ENCODE measurements at regions not wholly inside any gene's neighbourhood (a gene's known extent, or its start where the extent isn't known, plus 50 kb on each side); places are given as distances from the start of the nearest gene placed in this dataset.

GRCh38 chr1:4161366-4162006 lies 261.4 kb upstream of the C1orf174 start:
- Mint-ChIP-seq H3K36me3 (ENCODE audit: low read depth) (no peaks in the 10 kb centered on the region), H3K27ac (no peak overlapping the region), H3K9me3 (no peaks in the 10 kb centered on the region), H3K4me3 (no peak overlapping the region), H3K4me1 (ENCODE audit: low read depth) (no peaks in the 10 kb centered on the region), H3K27me3 (peaks cover 9% of the 10 kb centered on the region)
- no peak for DNase-seq

DNA sequence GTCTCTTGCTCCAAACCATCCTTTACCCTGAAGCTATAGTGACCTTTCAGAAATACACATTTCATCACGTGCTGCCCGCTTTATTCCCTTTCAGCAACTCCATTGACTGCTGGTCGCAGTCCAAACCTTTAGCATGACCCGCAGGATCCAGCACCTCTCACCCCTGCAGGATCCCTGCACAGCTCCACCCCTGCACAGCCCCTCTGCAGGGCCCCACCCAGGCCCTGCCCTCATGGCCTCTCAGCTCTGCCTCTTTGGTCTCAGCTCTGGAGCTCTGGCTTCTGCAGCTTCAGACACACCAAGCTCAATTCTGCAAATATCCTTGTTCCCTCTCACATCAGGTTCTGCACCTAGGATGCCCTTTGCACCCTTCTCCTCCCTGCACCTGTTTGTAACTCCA lies 264.9 kb upstream of the C1orf174 start:
- no peak overlapping the region for H3K4me3 Mint-ChIP-seq
- no peaks in the 10 kb centered on the region for H3K9me3 Mint-ChIP-seq
- DNase-seq: no peak
- H3K27me3 Mint-ChIP-seq: peaks cover 16% of the 10 kb centered on the region
- H3K27ac Mint-ChIP-seq: no peak overlapping the region
- H3K4me1 Mint-ChIP-seq (ENCODE audit: low read depth): no peaks in the 10 kb centered on the region
- H3K36me3 Mint-ChIP-seq (ENCODE audit: low read depth): no peaks in the 10 kb centered on the region

DNA sequence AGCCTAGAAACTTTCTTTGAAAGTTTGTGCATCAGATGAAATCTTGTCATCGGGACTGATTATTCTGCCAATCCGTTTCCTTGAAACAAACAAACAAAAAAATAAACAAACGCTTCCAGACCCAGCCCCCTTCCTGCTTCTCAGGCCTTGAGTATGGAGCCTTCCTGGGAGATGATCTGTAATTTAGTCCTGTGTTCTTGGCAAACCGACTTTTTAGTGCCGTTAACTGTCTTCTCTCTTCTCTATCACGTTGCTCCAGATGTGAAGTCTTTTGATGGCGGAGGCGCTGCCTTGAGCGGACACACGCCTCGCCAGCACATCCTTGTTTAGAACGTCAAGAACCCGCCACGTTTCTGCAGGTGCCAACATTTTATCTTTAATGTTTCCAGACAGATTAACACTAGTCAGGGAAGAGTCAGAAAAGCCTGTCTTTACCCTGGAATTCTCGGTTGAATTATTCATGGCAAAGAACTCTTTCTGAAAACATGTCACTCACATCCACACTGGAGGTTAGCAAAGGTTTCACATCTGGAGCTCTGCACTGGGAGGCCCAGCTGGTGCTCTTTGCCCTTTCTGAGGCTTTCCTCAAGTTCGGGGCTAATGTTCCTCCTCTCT lies 265.7 kb upstream of the C1orf174 start:
- no peaks in the 10 kb centered on the region for H3K9me3 Mint-ChIP-seq
- H3K27ac Mint-ChIP-seq: no peak overlapping the region
- H3K4me1 Mint-ChIP-seq (ENCODE audit: low read depth): no peaks in the 10 kb centered on the region
- H3K36me3 Mint-ChIP-seq (ENCODE audit: low read depth): no peaks in the 10 kb centered on the region
- no peak for DNase-seq
- H3K4me3 Mint-ChIP-seq: no peak overlapping the region
- peaks cover 16% of the 10 kb centered on the region for H3K27me3 Mint-ChIP-seq

- peaks cover 16% of the 10 kb centered on the region for H3K27me3 Mint-ChIP-seq
- no peaks in the 10 kb centered on the region for H3K36me3 Mint-ChIP-seq (ENCODE audit: low read depth)
- no peaks in the 10 kb centered on the region for H3K4me1 Mint-ChIP-seq (ENCODE audit: low read depth)
- H3K9me3 Mint-ChIP-seq: no peaks in the 10 kb centered on the region
- no peak for DNase-seq
- no peak overlapping the region for H3K4me3 Mint-ChIP-seq
- no peak overlapping the region for H3K27ac Mint-ChIP-seq
Observed at GRCh38 chr1:4166713-4167112, 266.6 kb upstream of the C1orf174 start.

DNA sequence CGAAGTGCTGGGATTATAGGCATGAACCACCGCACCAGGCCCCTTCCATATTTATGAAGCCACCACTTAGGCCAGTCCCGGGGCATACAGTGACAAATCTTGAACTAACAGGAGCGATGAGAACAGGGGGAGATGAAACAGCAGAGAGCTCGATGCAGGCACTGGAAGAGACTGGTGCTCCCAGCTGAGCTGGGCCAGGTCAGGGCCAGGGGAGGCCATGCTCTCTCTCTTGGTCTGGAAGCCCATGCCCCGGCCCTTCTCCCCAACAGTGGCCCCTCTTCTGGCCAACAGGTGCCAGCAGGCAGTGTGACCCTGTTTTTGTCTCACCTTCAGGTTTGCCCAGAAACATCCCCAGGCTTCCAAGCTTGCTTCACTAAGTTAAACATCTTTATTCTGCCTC lies 269.9 kb upstream of the C1orf174 start:
- no peaks in the 10 kb centered on the region for H3K4me1 Mint-ChIP-seq (ENCODE audit: low read depth)
- no peak for DNase-seq

GRCh38 chr1:4170548-4171340 lies 270.7 kb upstream of the C1orf174 start:
- H3K4me1 Mint-ChIP-seq (ENCODE audit: low read depth): no peaks in the 10 kb centered on the region
- no peaks in the 10 kb centered on the region for H3K36me3 Mint-ChIP-seq (ENCODE audit: low read depth)
- H3K4me3 Mint-ChIP-seq: no peak overlapping the region
- H3K27me3 Mint-ChIP-seq: peaks cover 30% of the 10 kb centered on the region
- DNase-seq: peak; percentile 14
- no peak overlapping the region for H3K27ac Mint-ChIP-seq
- no peaks in the 10 kb centered on the region for H3K9me3 Mint-ChIP-seq

More for the DNA sequence above, 269.9 kb upstream of the C1orf174 start:
- peaks cover 33% of the 10 kb centered on the region for H3K27me3 Mint-ChIP-seq
- no peak overlapping the region for H3K4me3 Mint-ChIP-seq
- no peaks in the 10 kb centered on the region for H3K36me3 Mint-ChIP-seq (ENCODE audit: low read depth)
- H3K27ac Mint-ChIP-seq: no peak overlapping the region
- H3K9me3 Mint-ChIP-seq: no peaks in the 10 kb centered on the region

- DNase-seq: peak; percentile 9
- Mint-ChIP-seq H3K27me3 (peaks cover 24% of the 10 kb centered on the region), H3K36me3 (ENCODE audit: low read depth) (no peaks in the 10 kb centered on the region), H3K27ac (no peak overlapping the region), H3K4me3 (no peak overlapping the region), H3K4me1 (ENCODE audit: low read depth) (no peaks in the 10 kb centered on the region), H3K9me3 (no peaks in the 10 kb centered on the region)
Observed at GRCh38 chr1:4171480-4172450, 271.7 kb upstream of the C1orf174 start.

GRCh38 chr1:4172644-4173599 lies 272.9 kb upstream of the C1orf174 start:
- peak; percentile 31 for DNase-seq
- Mint-ChIP-seq H3K9me3 (no peaks in the 10 kb centered on the region), H3K4me3 (no peak overlapping the region), H3K36me3 (ENCODE audit: low read depth) (no peaks in the 10 kb centered on the region), H3K27me3 (peaks cover 20% of the 10 kb centered on the region), H3K4me1 (ENCODE audit: low read depth) (no peaks in the 10 kb centered on the region), H3K27ac (no peak overlapping the region)

GRCh38 chr1:4173731-4174130 lies 273.7 kb upstream of the C1orf174 start:
- Mint-ChIP-seq H3K4me1 (ENCODE audit: low read depth) (no peaks in the 10 kb centered on the region), H3K27ac (no peak overlapping the region), H3K4me3 (no peak overlapping the region), H3K27me3 (peaks cover 20% of the 10 kb centered on the region), H3K36me3 (ENCODE audit: low read depth) (no peaks in the 10 kb centered on the region), H3K9me3 (no peaks in the 10 kb centered on the region)
- no peak for DNase-seq

GRCh38 chr1:4174291-4175200 lies 274.5 kb upstream of the C1orf174 start:
- no peaks in the 10 kb centered on the region for H3K36me3 Mint-ChIP-seq (ENCODE audit: low read depth)
- H3K27ac Mint-ChIP-seq: no peak overlapping the region
- H3K9me3 Mint-ChIP-seq: no peaks in the 10 kb centered on the region
- H3K27me3 Mint-ChIP-seq: peaks cover 20% of the 10 kb centered on the region
- H3K4me3 Mint-ChIP-seq: no peak overlapping the region
- H3K4me1 Mint-ChIP-seq (ENCODE audit: low read depth): no peaks in the 10 kb centered on the region
- peak; percentile 14 for DNase-seq

GRCh38 chr1:4175566-4176405 lies 275.7 kb upstream of the C1orf174 start:
- peak; percentile 17 for DNase-seq
- Mint-ChIP-seq H3K4me3 (no peak overlapping the region), H3K27ac (no peak overlapping the region), H3K36me3 (ENCODE audit: low read depth) (no peaks in the 10 kb centered on the region), H3K4me1 (ENCODE audit: low read depth) (no peaks in the 10 kb centered on the region), H3K9me3 (no peaks in the 10 kb centered on the region), H3K27me3 (peaks cover 20% of the 10 kb centered on the region)

DNA sequence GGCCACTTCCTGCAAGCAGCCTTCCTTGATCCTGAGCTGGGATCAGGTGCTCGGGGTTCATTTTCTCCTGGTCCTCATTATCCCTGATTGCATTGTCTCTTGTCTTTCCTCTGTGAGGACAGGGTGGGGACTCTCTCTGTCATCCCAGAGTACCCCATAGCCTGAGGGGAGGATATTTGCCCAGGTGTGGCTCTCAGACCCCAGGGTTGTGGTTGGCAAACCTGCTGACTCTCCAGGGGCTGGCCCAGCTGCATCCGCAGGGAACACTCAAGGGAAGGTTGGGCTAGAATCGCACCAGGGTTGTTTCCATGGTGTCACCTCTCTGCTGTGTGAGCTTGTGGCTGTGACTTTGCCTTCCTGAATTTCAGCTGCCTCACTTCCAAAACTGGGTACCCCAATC lies 276.8 kb upstream of the C1orf174 start:
- H3K9me3 Mint-ChIP-seq: no peaks in the 10 kb centered on the region
- H3K4me3 Mint-ChIP-seq: no peak overlapping the region
- H3K36me3 Mint-ChIP-seq (ENCODE audit: low read depth): no peaks in the 10 kb centered on the region
- no peaks in the 10 kb centered on the region for H3K4me1 Mint-ChIP-seq (ENCODE audit: low read depth)
- peak; percentile 12 for DNase-seq
- no peak overlapping the region for H3K27ac Mint-ChIP-seq
- peaks cover 20% of the 10 kb centered on the region for H3K27me3 Mint-ChIP-seq
